Stimulated activated CD8-positive, alpha-beta memory T cell treated with anti-CD3 and anti-CD28 coated beads, Interleukin-15, amount 100 ng/mL, for 1 hour (primary cell): ENCODE measurements at regions not wholly inside any gene's neighbourhood (a gene's known extent, or its start where the extent isn't known, plus 50 kb on each side); places are given as distances from the start of the nearest gene placed in this dataset.

ENCODE experiments used
- DNase-seq: peaks from one replicate; pipeline ENCODE4 v3.0.0-alpha.2; 2020; ENCODE audit warnings: low read depth

GRCh38 chr1:207971331-207972219 is 60.6 kb upstream of the CD34 start:
- DNase-seq: no peak

GRCh38 chr1:207970329-207971233 is 59.7 kb upstream of the CD34 start:
- DNase-seq: no peak

GRCh38 chr1:207969528-207969927 is 58.6 kb upstream of the CD34 start:
- DNase-seq: no peak

- no peak for DNase-seq
Measured at GRCh38 chr1:207968521-207969009, 57.6 kb upstream of the CD34 start.

- no peak for DNase-seq
Measured at GRCh38 chr1:207967703-207968102, 56.8 kb upstream of the CD34 start.

GRCh38 chr1:207966521-207966920 is 55.6 kb upstream of the CD34 start:
- DNase-seq: no peak

- no peak for DNase-seq
Measured at GRCh38 chr1:207965392-207966387, 54.8 kb upstream of the CD34 start.

- DNase-seq: no peak
Measured at GRCh38 chr1:207964195-207964966, 53.5 kb upstream of the CD34 start.

- peak; percentile 56 for DNase-seq
Measured at GRCh38 chr1:207963427-207964194, 52.7 kb upstream of the CD34 start.

GRCh38 chr1:207962716-207963426 is 51.9 kb upstream of the CD34 start:
- peak; percentile 2 for DNase-seq
